ENCODE measurements at regions not wholly inside any gene's neighbourhood (a gene's known extent, or its start where the extent isn't known, plus 50 kb on each side); places are given as distances from the start of the nearest gene placed in this dataset.

DNA sequence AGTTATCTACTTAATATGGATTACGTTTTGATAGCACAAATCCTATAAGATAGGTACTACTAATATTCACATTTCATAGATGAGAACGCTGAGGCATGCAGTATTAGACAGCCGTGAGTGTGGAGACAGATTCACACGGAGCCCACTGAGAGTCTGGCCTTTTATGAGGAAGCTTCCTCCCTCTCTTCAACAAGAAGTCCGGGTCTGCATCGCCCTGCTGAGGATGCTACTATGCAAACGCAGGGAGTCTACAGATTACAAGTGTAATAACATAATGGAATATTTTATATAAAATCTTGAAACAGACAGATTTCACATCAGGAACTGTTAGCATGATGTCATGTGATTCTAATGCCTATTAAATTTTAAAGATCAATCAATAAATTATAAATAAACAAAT, 255.9 kb upstream of the GLI3 start:
- H2BK20ac ChIP-seq (ENCODE audit: low read depth, low read length, poor library complexity, severe bottlenecking), result no peak overlapping the region
- no peak overlapping the region for H3T11ph ChIP-seq (ENCODE audit: low read length)
- TF ChIP-seq CTCF (conservative IDR thresholded peaks at IDR 0.05), result no peak
- no peak overlapping the region for H3K56ac ChIP-seq (ENCODE audit: insufficient read length, low read depth, low read length)
- H3K27ac ChIP-seq (ENCODE audit: insufficient read length, low read depth, low read length), result no peak overlapping the region
- peaks cover 9% of the 10 kb centered on the region for H3K23me2 ChIP-seq (ENCODE audit: insufficient read length, low read depth, low read length, poor library complexity, severe bottlenecking)
- no peaks in the 10 kb centered on the region for H3K79me1 ChIP-seq (ENCODE audit: insufficient read depth, low read depth, low read length, poor library complexity, severe bottlenecking)
- peak overlapping the region; percentile 95 for H3K4me2 ChIP-seq (ENCODE audit: insufficient read depth, insufficient read length, low read length)
- H3K23ac ChIP-seq (ENCODE audit: insufficient read length, low read depth, low read length), result no peak overlapping the region
- peaks cover 23% of the 10 kb centered on the region for H3K27me3 Mint-ChIP-seq (ENCODE audit: low read depth)
- no peak overlapping the region for H2AFZ ChIP-seq (ENCODE audit: low read length)
- WGBS (ENCODE audit: extremely low coverage, insufficient read length, low lambda C conversion rate), result no CpG with 5 or more reads among the region's 7 CpGs
- no peak for DNase-seq
- H2BK120ac ChIP-seq (ENCODE audit: low read depth, low read length, poor library complexity, severe bottlenecking), result no peak overlapping the region
- no peak overlapping the region for H3K27ac Mint-ChIP-seq
- peak overlapping the region; percentile 74 to 85 for H3K4me3 Mint-ChIP-seq
- no peak overlapping the region for H3K14ac ChIP-seq (ENCODE audit: insufficient read depth, low read length)
- no peak overlapping the region for H4K5ac ChIP-seq (ENCODE audit: insufficient read length, low read depth, low read length)
- no peak overlapping the region for H3K9ac ChIP-seq (ENCODE audit: extremely low read depth, insufficient read length, low read length)
- no peak overlapping the region for H2BK15ac ChIP-seq (ENCODE audit: low read depth, low read length)
- H3K18ac ChIP-seq (ENCODE audit: insufficient read length, low read depth, low read length), result no peak overlapping the region
- no peaks in the 10 kb centered on the region for H3K36me3 Mint-ChIP-seq (ENCODE audit: insufficient read depth in 1 of 3, low read depth in 3 of 3)
- H3K4me1 Mint-ChIP-seq, result peaks cover 10 to 13% of the 10 kb centered on the region in 2 experiments
- H4K8ac ChIP-seq (replicated peaks; ENCODE audit: insufficient read length, low read depth, low read length), result no peak overlapping the region
- H2BK12ac ChIP-seq (ENCODE audit: insufficient read length, low read depth, low read length), result no peak overlapping the region
- H4K20me1 ChIP-seq (ENCODE audit: control insufficient read depth, insufficient read depth, insufficient read length), result no peaks in the 10 kb centered on the region
- H2BK5ac ChIP-seq (ENCODE audit: insufficient read length, low read length), result no peak overlapping the region
- H3K4ac ChIP-seq (ENCODE audit: low read depth, low read length), result no peak overlapping the region
- H3K4me1 ChIP-seq (ENCODE audit: insufficient read depth, low read length), result no peaks in the 10 kb centered on the region
- H3K27me3 ChIP-seq (ENCODE audit: insufficient read depth, low read length), result no peaks in the 10 kb centered on the region
- no peak overlapping the region for H2AK5ac ChIP-seq (ENCODE audit: insufficient read length, low read length)
- H4K91ac ChIP-seq (ENCODE audit: insufficient read length, low read depth, low read length), result no peak overlapping the region
- H3K9me3 Mint-ChIP-seq, result no peaks in the 10 kb centered on the region
- no peaks in the 10 kb centered on the region for H3K9me3 ChIP-seq (ENCODE audit: control insufficient read depth, low read depth, low read length)
- no peaks in the 10 kb centered on the region for H3K79me2 ChIP-seq (ENCODE audit: insufficient read depth, low read length)
